K562 (cell line): ENCODE measurements at regions not wholly inside any gene's neighbourhood (a gene's known extent, or its start where the extent isn't known, plus 50 kb on each side); places are given as distances from the start of the nearest gene placed in this dataset.

Source experiments
- CBX8 ChIP-seq: fragments of 200-600 bp; sonication (generic); IDR thresholded peaks from 2 replicates; pipeline ENCODE4 v1.6.1; 2012; ENCODE audit warnings: borderline replicate concordance, mixed run types, low read depth, mild to moderate bottlenecking, moderate library complexity, mixed read lengths, low read length, control low read depth, inconsistent platforms; ENCODE audit not compliant: poor library complexity, severe bottlenecking; ENCODE audit errors: extremely low read depth
- CTCF ChIP-seq, 3 experiments: IDR thresholded peaks in 2 of 3; conservative IDR thresholded peaks in 1 of 3; 2 replicates each; pipeline ENCODE4 v1.5.1; 2011 to 2012; ENCODE audit warnings: low read length in 3 of 3, mild to moderate bottlenecking in 3 of 3, control low read depth in 2 of 3, improper control_type of control experiment in 1 of 3, inconsistent platforms in 1 of 3, low read depth in 1 of 3, mixed read lengths in 1 of 3, moderate library complexity in 1 of 3; ENCODE audit not compliant: insufficient read depth in 2 of 3
- EGR1 ChIP-seq: fragments of 450-650 bp; conservative IDR thresholded peaks from 2 replicates; pipeline ENCODE4 v1.6.1; 2017; ENCODE audit warnings: mild to moderate bottlenecking
- ELK1 ChIP-seq: sonication (generic); formaldehyde crosslinking; IDR thresholded peaks from 2 replicates; pipeline ENCODE4 v1.8.1; 2022; ENCODE audit warnings: missing genetic modification reagents
- MITF ChIP-seq: IDR thresholded peaks from 2 replicates; pipeline ENCODE4 v1.6.1; 2014; ENCODE audit warnings: antibody characterized with exemption
- MXI1 ChIP-seq: IDR thresholded peaks from 2 replicates; pipeline ENCODE4 v1.6.1; 2011; ENCODE audit warnings: low read depth, mild to moderate bottlenecking, improper control_type of control experiment, low read length
- NR1H2 ChIP-seq: sonication (generic); formaldehyde crosslinking; IDR thresholded peaks from 2 replicates; pipeline ENCODE4 v1.4.0; 2020; ENCODE audit warnings: mild to moderate bottlenecking, missing genetic modification reagents
- PCBP2 ChIP-seq: fragments of 200-400 bp; formaldehyde crosslinking; IDR thresholded peaks from 2 replicates; pipeline ENCODE4 v1.6.1; 2018; ENCODE audit warnings: low read length, low read depth, mild to moderate bottlenecking, moderate library complexity; ENCODE audit not compliant: poor library complexity, severe bottlenecking
- RNF2 ChIP-seq: sonication (generic); IDR thresholded peaks from 2 replicates; pipeline ENCODE4 v1.6.1; 2016
- TBP ChIP-seq: optimal IDR thresholded peaks from 2 replicates; pipeline ENCODE3; 2011; ENCODE audit warnings: low read depth, low read length, improper control_type of control experiment
- USF2 ChIP-seq: sonication (generic); formaldehyde crosslinking; IDR thresholded peaks from 2 replicates; pipeline ENCODE4 v1.5.0; 2020; ENCODE audit warnings: missing genetic modification reagents
- ZKSCAN3 ChIP-seq: fragments of 250-450 bp; sonication (Bioruptor Pico); IDR thresholded peaks from 2 replicates; pipeline ENCODE4 v1.4.0; 2020
- ZNF766 ChIP-seq: fragments of 200-800 bp; sonication (Bioruptor generic); conservative IDR thresholded peaks from 2 replicates; pipeline ENCODE4 v1.6.1; 2016; ENCODE audit warnings: missing genetic modification characterization, missing compliant biosample characterization

GRCh38 chrX:131621650-131622049 is 77.8 kb downstream of the OR13H1 start:
- no peak for TF ChIP-seq ELK1 (CRISPR knock-in tag)
- no peak for TF ChIP-seq RNF2
- TF ChIP-seq ZNF766 (CRISPR knock-in tag), result no peak
- no peak for TF ChIP-seq MXI1
- no peak for TF ChIP-seq TBP
- no peak for TF ChIP-seq PCBP2
- no peak for TF ChIP-seq CTCF (IDR thresholded peaks at IDR 0.05 in 2 of 3, conservative IDR thresholded peaks at IDR 0.05 in 1 of 3; ENCODE audit: insufficient read depth in 2 of 3, low read depth in 1 of 3, low read length in 3 of 3)
- no peak for TF ChIP-seq NR1H2 (CRISPR knock-in tag)
- TF ChIP-seq MITF, result no peak
- no peak for TF ChIP-seq USF2 (CRISPR knock-in tag)
- TF ChIP-seq CBX8, result no peak
- TF ChIP-seq EGR1, result no peak
- no peak for TF ChIP-seq ZKSCAN3 (CRISPR knock-in tag)
